ENCODE measurements at regions not wholly inside any gene's neighbourhood (a gene's known extent, or its start where the extent isn't known, plus 50 kb on each side); places are given as distances from the start of the nearest gene placed in this dataset.

GRCh38 chr17:74146196-74146595 is 57.3 kb upstream of the RPL38 start:
- peaks cover 0 to 6% (median 0%) of the 10 kb centered on the region in 3 donors for H3K27me3 ChIP-seq
- no peak overlapping the region for H3K27ac ChIP-seq
- intact Hi-C loops (cut with DNase I), result no loop called here
- no peak for TF ChIP-seq POLR2A (IDR thresholded peaks at IDR 0.05)
- TF ChIP-seq POLR2AphosphoS5 (IDR thresholded peaks at IDR 0.05), result no peak
- no peak for DNase-seq
- peaks cover 0 to 15% (median 7%) of the 10 kb centered on the region in 4 donors for H3K9me3 ChIP-seq
- no peaks in the 10 kb centered on the region for H3K36me3 ChIP-seq
- H3K4me3 ChIP-seq, result no peak overlapping the region
- WGBS, 2 donors, result 63 to 83% methylated on average over 3 of the region's 3 CpGs
- no peaks in the 10 kb centered on the region for H3K4me1 ChIP-seq

DNA sequence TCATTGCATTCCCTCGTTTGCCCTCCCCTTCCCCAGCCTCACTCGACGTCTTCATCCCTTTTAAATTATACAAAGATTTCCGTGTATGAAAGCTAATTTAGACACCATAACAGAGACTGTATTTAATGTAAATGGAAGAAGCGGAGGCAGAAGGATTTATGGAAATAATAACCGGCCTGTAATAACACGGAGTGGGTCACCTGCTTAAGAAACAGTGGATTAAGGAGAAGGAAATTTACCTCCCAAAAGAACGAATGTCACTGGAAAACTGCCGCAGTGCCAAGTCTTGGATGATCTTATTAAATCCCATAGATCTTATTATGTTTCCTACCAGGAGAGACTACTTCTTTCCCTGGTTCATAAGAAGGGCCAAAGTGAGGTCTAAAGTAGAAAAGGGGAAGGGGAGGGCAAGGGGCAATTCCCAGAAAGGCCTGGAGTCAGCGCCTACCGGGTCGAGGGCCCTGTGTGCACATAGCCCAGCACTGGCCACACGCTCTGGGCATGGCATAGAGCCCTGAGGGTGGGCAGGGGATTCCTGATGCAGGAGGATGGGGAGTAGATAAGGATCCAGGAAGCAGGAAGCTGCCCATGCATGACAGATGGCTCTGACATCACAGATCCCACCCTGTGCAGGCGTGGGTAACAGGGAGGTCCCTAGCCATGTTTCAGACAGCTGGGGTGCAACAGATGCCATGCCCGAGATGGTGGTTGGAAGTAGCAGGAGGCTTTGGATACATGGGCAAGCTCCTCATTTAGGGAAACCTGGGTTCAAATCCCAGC is 56.2 kb upstream of the RPL38 start:
- Histone ChIP-seq H3K4me1 (no peaks in the 10 kb centered on the region), H3K27ac (no peak overlapping the region), H3K9me3 (peaks cover 0 to 13% (median 7%) of the 10 kb centered on the region in 4 donors), H3K27me3 (peaks cover 0 to 6% (median 0%) of the 10 kb centered on the region in 3 donors), H3K4me3 (no peak overlapping the region), H3K36me3 (no peaks in the 10 kb centered on the region)
- 73 to 81% methylated on average over 15 of the region's 15 CpGs for WGBS, 2 donors
- DNase-seq, result no peak
- TF ChIP-seq EP300 (IDR thresholded peaks at IDR 0.05) (no peak), POLR2AphosphoS5 (IDR thresholded peaks at IDR 0.05) (no peak), POLR2A (IDR thresholded peaks at IDR 0.05) (no peak)
- TF ChIP-seq, protein P1, sequence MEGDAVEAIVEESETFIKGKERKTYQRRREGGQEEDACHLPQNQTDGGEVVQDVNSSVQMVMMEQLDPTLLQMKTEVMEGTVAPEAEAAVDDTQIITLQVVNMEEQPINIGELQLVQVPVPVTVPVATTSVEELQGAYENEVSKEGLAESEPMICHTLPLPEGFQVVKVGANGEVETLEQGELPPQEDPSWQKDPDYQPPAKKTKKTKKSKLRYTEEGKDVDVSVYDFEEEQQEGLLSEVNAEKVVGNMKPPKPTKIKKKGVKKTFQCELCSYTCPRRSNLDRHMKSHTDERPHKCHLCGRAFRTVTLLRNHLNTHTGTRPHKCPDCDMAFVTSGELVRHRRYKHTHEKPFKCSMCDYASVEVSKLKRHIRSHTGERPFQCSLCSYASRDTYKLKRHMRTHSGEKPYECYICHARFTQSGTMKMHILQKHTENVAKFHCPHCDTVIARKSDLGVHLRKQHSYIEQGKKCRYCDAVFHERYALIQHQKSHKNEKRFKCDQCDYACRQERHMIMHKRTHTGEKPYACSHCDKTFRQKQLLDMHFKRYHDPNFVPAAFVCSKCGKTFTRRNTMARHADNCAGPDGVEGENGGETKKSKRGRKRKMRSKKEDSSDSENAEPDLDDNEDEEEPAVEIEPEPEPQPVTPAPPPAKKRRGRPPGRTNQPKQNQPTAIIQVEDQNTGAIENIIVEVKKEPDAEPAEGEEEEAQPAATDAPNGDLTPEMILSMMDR (IDR thresholded peaks at IDR 0.05), result no peak
- intact Hi-C loops (cut with DNase I), result no loop called here

DNA sequence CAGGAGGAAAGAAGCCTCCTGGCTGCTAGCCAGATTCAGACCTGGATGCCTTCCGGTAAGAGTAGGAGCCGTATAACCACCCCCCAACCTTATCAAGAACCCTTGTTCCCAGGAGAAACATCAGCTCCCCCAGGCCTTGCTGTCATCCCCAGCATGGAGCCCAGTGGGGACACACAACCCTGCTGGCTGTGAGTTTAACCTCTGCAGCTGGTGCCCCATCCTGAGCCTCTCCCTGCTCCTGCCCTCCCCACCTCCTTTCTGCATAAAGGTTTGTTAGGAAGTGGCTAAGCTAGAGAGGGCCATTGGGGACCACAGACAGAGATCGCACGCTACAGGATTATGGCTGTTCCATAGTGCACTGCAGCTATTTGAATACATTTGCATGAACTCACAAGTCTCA is 55.5 kb upstream of the RPL38 start:
- peaks cover 0 to 6% (median 0%) of the 10 kb centered on the region in 3 donors for H3K27me3 ChIP-seq

DNA sequence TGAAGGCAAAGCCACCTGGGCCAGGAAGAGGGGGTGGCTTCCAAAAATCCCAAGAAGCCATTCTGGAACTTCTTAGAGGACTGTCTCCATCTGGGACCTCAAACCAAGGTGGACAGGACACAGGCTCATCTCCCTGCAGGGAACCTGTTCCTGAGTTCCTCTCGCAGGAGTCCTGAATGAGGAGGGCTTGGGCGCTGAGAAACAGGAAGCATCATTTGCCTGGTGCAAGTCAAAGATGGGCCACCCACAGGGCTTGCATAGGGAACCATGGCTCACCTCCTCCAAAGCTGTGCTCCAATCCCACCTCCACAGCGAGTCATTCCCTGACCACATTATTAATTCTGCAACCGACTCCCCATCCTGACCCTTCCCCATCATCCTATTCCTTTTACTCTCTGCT is 55.0 kb upstream of the RPL38 start:
- Histone ChIP-seq H3K4me1 (peaks cover 0 to 11% (median 0%) of the 10 kb centered on the region in 4 donors), H3K4me3 (no peak overlapping the region), H3K27me3 (peaks cover 0 to 6% (median 0%) of the 10 kb centered on the region in 3 donors), H3K9me3 (peaks cover 0 to 6% (median 3%) of the 10 kb centered on the region in 4 donors), H3K27ac (no peak overlapping the region), H3K36me3 (no peaks in the 10 kb centered on the region)
- TF ChIP-seq EP300 (IDR thresholded peaks at IDR 0.05), result no peak
- TF ChIP-seq POLR2AphosphoS5 (IDR thresholded peaks at IDR 0.05), result no peak
- TF ChIP-seq, protein P1 (IDR thresholded peaks at IDR 0.05), result no peak
- TF ChIP-seq POLR2A (IDR thresholded peaks at IDR 0.05), result no peak
- no peak for DNase-seq
- intact Hi-C loops (cut with DNase I), result no loop called here
- WGBS, 2 donors, result 83 to 90% methylated on average over 4 of the region's 4 CpGs

More for the DNA sequence above, 55.5 kb upstream of the RPL38 start:
- Histone ChIP-seq H3K4me1 (peaks cover 0 to 6% (median 0%) of the 10 kb centered on the region in 4 donors), H3K27ac (no peak overlapping the region), H3K36me3 (no peaks in the 10 kb centered on the region), H3K4me3 (no peak overlapping the region), H3K9me3 (peaks cover 0 to 9% (median 7%) of the 10 kb centered on the region in 4 donors)
- WGBS, 2 donors, result 61 to 87% methylated on average over 4 of the region's 4 CpGs
- no peak for DNase-seq
- TF ChIP-seq EP300 (IDR thresholded peaks at IDR 0.05) (no peak), POLR2A (IDR thresholded peaks at IDR 0.05) (no peak), POLR2AphosphoS5 (IDR thresholded peaks at IDR 0.05) (no peak)
- TF ChIP-seq, protein P1 (IDR thresholded peaks at IDR 0.05), result no peak
- intact Hi-C loops (cut with DNase I), result no loop called here

DNA sequence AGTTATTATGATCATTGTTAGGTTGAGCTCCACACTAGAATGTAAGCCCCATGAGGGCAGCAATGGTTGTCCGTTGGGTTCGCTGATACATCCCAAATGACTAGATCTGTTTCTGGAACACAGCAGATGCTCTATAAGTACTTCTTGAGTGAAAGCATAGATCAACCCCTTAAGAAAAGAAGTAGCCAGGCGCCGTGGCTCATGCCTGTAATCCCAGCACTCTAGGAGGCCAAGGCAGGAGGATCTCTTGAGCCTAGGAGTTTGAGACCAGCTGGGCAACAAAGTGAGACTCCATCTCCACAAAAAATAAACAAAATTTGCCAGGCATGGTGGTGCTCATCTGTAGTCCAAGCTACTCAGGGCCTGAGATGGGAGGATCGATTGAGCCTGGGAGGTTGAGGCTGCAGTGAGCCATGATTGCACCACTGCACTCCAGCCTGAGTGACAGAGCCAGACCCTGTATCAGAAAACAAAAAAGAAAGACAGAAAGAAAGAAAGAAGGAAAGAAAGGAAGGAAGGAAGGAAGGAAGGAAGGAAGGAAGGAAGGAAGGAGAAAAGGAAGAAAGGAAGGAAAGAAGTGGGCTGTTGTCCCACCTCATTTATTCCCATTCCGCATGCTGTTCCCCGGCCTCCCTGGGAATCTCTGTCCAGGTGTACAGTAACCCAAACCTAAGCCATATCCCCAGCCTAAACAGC is 54.4 kb upstream of the RPL38 start:
- intact Hi-C loops (cut with DNase I), result no loop called here
- H3K4me3 ChIP-seq, result no peak overlapping the region
- H3K9me3 ChIP-seq, result peaks cover 0 to under 1% (median 0%) of the 10 kb centered on the region in 4 donors
- H3K4me1 ChIP-seq, result peaks cover 0 to 11% (median 0%) of the 10 kb centered on the region in 4 donors
- no peak overlapping the region for H3K27ac ChIP-seq
- peaks cover 0 to 6% (median 0%) of the 10 kb centered on the region in 3 donors for H3K27me3 ChIP-seq
- no peak for TF ChIP-seq POLR2A (IDR thresholded peaks at IDR 0.05)
- TF ChIP-seq, protein P1 (IDR thresholded peaks at IDR 0.05), result no peak
- TF ChIP-seq POLR2AphosphoS5 (IDR thresholded peaks at IDR 0.05), result no peak
- no peak for TF ChIP-seq EP300 (IDR thresholded peaks at IDR 0.05)
- WGBS, 2 donors, result 85 to 92% methylated on average over 7 of the region's 7 CpGs
- H3K36me3 ChIP-seq, result no peaks in the 10 kb centered on the region
- no peak for DNase-seq
